Stimulated activated naive CD8-positive, alpha-beta T cell treated with anti-CD3 and anti-CD28 coated beads, Interleukin-15, Interleukin-2, amounts not matched to agents 100 ng/mL and 50 ng/mL, for 24 hours (primary cell): ENCODE measurements at regions not wholly inside any gene's neighbourhood (a gene's known extent, or its start where the extent isn't known, plus 50 kb on each side); places are given as distances from the start of the nearest gene placed in this dataset.
"Not testable (repeated sequence)": the region's sequence is repeated elsewhere in the genome, so short reads cannot be mapped to it uniquely, and the experiment has no call there.

Experiments used
- H3K27ac Mint-ChIP-seq: one replicate; pipeline ENCODE4 v1.8.0; 2021; ENCODE audit warnings: mild to moderate bottlenecking, mixed read lengths
- H3K27me3 Mint-ChIP-seq: one replicate; pipeline ENCODE4 v1.8.0; 2021; ENCODE audit warnings: mixed read lengths
- H3K36me3 Mint-ChIP-seq: one replicate; pipeline ENCODE4 v1.8.0; 2021; ENCODE audit warnings: low read depth, mixed read lengths
- H3K4me1 Mint-ChIP-seq: one replicate; pipeline ENCODE4 v1.8.0; 2021; ENCODE audit warnings: low read depth, mixed read lengths
- H3K4me3 Mint-ChIP-seq: one replicate; pipeline ENCODE4 v1.8.0; 2021; ENCODE audit warnings: mild to moderate bottlenecking, mixed read lengths
- H3K9me3 Mint-ChIP-seq: one replicate; pipeline ENCODE4 v1.8.0; 2021; ENCODE audit warnings: mixed read lengths

- Mint-ChIP-seq H3K9me3 (no peaks in the 10 kb centered on the region), H3K27me3 (no peaks in the 10 kb centered on the region), H3K4me3 (no peak overlapping the region), H3K36me3 (no peaks in the 10 kb centered on the region), H3K4me1 (no peaks in the 10 kb centered on the region), H3K27ac (no peak overlapping the region)
Measured at GRCh38 chr6:134593024-134593423, 275.1 kb upstream of the SGK1 start.

- H3K27ac Mint-ChIP-seq = no peak overlapping the region
- no peaks in the 10 kb centered on the region for H3K36me3 Mint-ChIP-seq
- no peak overlapping the region for H3K4me3 Mint-ChIP-seq
- H3K4me1 Mint-ChIP-seq = no peaks in the 10 kb centered on the region
- H3K27me3 Mint-ChIP-seq = no peaks in the 10 kb centered on the region
- no peaks in the 10 kb centered on the region for H3K9me3 Mint-ChIP-seq
Measured at GRCh38 chr6:134590449-134590848, 272.5 kb upstream of the SGK1 start.

GRCh38 chr6:134590004-134590403 is 272.1 kb upstream of the SGK1 start:
- Mint-ChIP-seq H3K36me3 (no peaks in the 10 kb centered on the region), H3K27me3 (no peaks in the 10 kb centered on the region), H3K4me3 (no peak overlapping the region), H3K27ac (no peak overlapping the region), H3K9me3 (no peaks in the 10 kb centered on the region), H3K4me1 (no peaks in the 10 kb centered on the region)

GRCh38 chr6:134589512-134589911 is 271.6 kb upstream of the SGK1 start:
- Mint-ChIP-seq H3K36me3 (no peaks in the 10 kb centered on the region), H3K4me1 (no peaks in the 10 kb centered on the region), H3K27ac (no peak overlapping the region), H3K27me3 (no peaks in the 10 kb centered on the region), H3K9me3 (no peaks in the 10 kb centered on the region), H3K4me3 (no peak overlapping the region)

- H3K9me3 Mint-ChIP-seq = no peaks in the 10 kb centered on the region
- no peak overlapping the region for H3K27ac Mint-ChIP-seq
- H3K4me3 Mint-ChIP-seq = no peak overlapping the region
- H3K27me3 Mint-ChIP-seq = no peaks in the 10 kb centered on the region
- H3K4me1 Mint-ChIP-seq = no peaks in the 10 kb centered on the region
- no peaks in the 10 kb centered on the region for H3K36me3 Mint-ChIP-seq
Measured at GRCh38 chr6:134588267-134588666, 270.4 kb upstream of the SGK1 start.

GRCh38 chr6:134585517-134585873 is 267.6 kb upstream of the SGK1 start:
- Mint-ChIP-seq H3K27me3 (no peaks in the 10 kb centered on the region), H3K4me3 (no peak overlapping the region)

GRCh38 chr6:134584847-134585516 is 267.1 kb upstream of the SGK1 start:
- Mint-ChIP-seq H3K36me3 (no peaks in the 10 kb centered on the region), H3K4me3 (no peak overlapping the region), H3K9me3 (no peaks in the 10 kb centered on the region), H3K27me3 (no peaks in the 10 kb centered on the region), H3K4me1 (no peaks in the 10 kb centered on the region), H3K27ac (no peak overlapping the region)

More at GRCh38 chr6:134585517-134585873, 267.6 kb upstream of the SGK1 start:
- no peak overlapping the region for H3K27ac Mint-ChIP-seq
- H3K36me3 Mint-ChIP-seq = no peaks in the 10 kb centered on the region
- H3K9me3 Mint-ChIP-seq = no peaks in the 10 kb centered on the region
- H3K4me1 Mint-ChIP-seq = no peaks in the 10 kb centered on the region

- H3K27me3 Mint-ChIP-seq = no peaks in the 10 kb centered on the region
- H3K4me3 Mint-ChIP-seq = no peak overlapping the region
- no peaks in the 10 kb centered on the region for H3K36me3 Mint-ChIP-seq
- H3K4me1 Mint-ChIP-seq = no peaks in the 10 kb centered on the region
- no peaks in the 10 kb centered on the region for H3K9me3 Mint-ChIP-seq
- no peak overlapping the region for H3K27ac Mint-ChIP-seq
Measured at GRCh38 chr6:134577998-134578397, 260.1 kb upstream of the SGK1 start.

- Mint-ChIP-seq H3K27ac (no peak overlapping the region), H3K4me1 (peaks cover under 1% of the 10 kb centered on the region), H3K9me3 (peaks cover 6% of the 10 kb centered on the region), H3K36me3 (no peaks in the 10 kb centered on the region), H3K4me3 (no peak overlapping the region), H3K27me3 (no peaks in the 10 kb centered on the region)
Measured at GRCh38 chr6:134575221-134575620, 257.3 kb upstream of the SGK1 start.

- no peak overlapping the region for H3K27ac Mint-ChIP-seq
- H3K27me3 Mint-ChIP-seq = no peaks in the 10 kb centered on the region
- no peak overlapping the region for H3K4me3 Mint-ChIP-seq
- H3K9me3 Mint-ChIP-seq = peaks cover 6% of the 10 kb centered on the region
- H3K36me3 Mint-ChIP-seq = no peaks in the 10 kb centered on the region
- peaks cover 8% of the 10 kb centered on the region for H3K4me1 Mint-ChIP-seq
Measured at GRCh38 chr6:134574491-134574890, 256.6 kb upstream of the SGK1 start.

- not testable (repeated sequence) for H3K27ac Mint-ChIP-seq, H3K4me3 Mint-ChIP-seq, H3K36me3 Mint-ChIP-seq, H3K27me3 Mint-ChIP-seq, H3K9me3 Mint-ChIP-seq
- peaks cover 13% of the 10 kb centered on the region for H3K4me1 Mint-ChIP-seq
Measured at GRCh38 chr6:134569996-134570395, 252.1 kb upstream of the SGK1 start.

GRCh38 chr6:134564705-134565104 is 246.8 kb upstream of the SGK1 start:
- no peaks in the 10 kb centered on the region for H3K9me3 Mint-ChIP-seq
- no peaks in the 10 kb centered on the region for H3K27me3 Mint-ChIP-seq
- H3K27ac Mint-ChIP-seq = no peak overlapping the region
- H3K4me3 Mint-ChIP-seq = no peak overlapping the region
- no peaks in the 10 kb centered on the region for H3K36me3 Mint-ChIP-seq
- H3K4me1 Mint-ChIP-seq = peaks cover 7% of the 10 kb centered on the region

GRCh38 chr6:134560019-134560418 is 242.1 kb upstream of the SGK1 start:
- Mint-ChIP-seq H3K27ac (no peak overlapping the region), H3K9me3 (peaks cover 7% of the 10 kb centered on the region), H3K27me3 (no peaks in the 10 kb centered on the region), H3K4me3 (no peak overlapping the region), H3K36me3 (no peaks in the 10 kb centered on the region), H3K4me1 (no peaks in the 10 kb centered on the region)

- H3K27ac Mint-ChIP-seq = no peak overlapping the region
- no peaks in the 10 kb centered on the region for H3K4me1 Mint-ChIP-seq
- no peaks in the 10 kb centered on the region for H3K36me3 Mint-ChIP-seq
- peaks cover 7% of the 10 kb centered on the region for H3K9me3 Mint-ChIP-seq
- no peak overlapping the region for H3K4me3 Mint-ChIP-seq
- no peaks in the 10 kb centered on the region for H3K27me3 Mint-ChIP-seq
Measured at GRCh38 chr6:134557509-134557908, 239.6 kb upstream of the SGK1 start.

- no peaks in the 10 kb centered on the region for H3K36me3 Mint-ChIP-seq
- no peak overlapping the region for H3K4me3 Mint-ChIP-seq
- no peak overlapping the region for H3K27ac Mint-ChIP-seq
- H3K4me1 Mint-ChIP-seq = no peaks in the 10 kb centered on the region
- H3K27me3 Mint-ChIP-seq = no peaks in the 10 kb centered on the region
- H3K9me3 Mint-ChIP-seq = peaks cover 7% of the 10 kb centered on the region
Measured at GRCh38 chr6:134555672-134556071, 237.8 kb upstream of the SGK1 start.

- H3K4me1 Mint-ChIP-seq = no peaks in the 10 kb centered on the region
Measured at GRCh38 chr6:134553936-134554335, 236.0 kb upstream of the SGK1 start.

More at GRCh38 chr6:134553936-134554335, 236.0 kb upstream of the SGK1 start:
- Mint-ChIP-seq H3K36me3 (no peaks in the 10 kb centered on the region), H3K4me3 (no peak overlapping the region), H3K27ac (no peak overlapping the region), H3K9me3 (peaks cover 5% of the 10 kb centered on the region), H3K27me3 (no peaks in the 10 kb centered on the region)
